LNCAP (cell line): ENCODE measurements at regions not wholly inside any gene's neighbourhood (a gene's known extent, or its start where the extent isn't known, plus 50 kb on each side); places are given as distances from the start of the nearest gene placed in this dataset.

Experiments
- CTCF ChIP-seq: fragments of 450-650 bp; IDR thresholded peaks from 2 replicates; pipeline ENCODE4 v1.5.1; 2017; ENCODE audit warnings: mild to moderate bottlenecking

- no peak for TF ChIP-seq CTCF
These were observed 157.5 kb upstream of the PMEPA1 start for GRCh38 chr20:57867181-57867803.

GRCh38 chr20:57866250-57867106 lies 156.7 kb upstream of the PMEPA1 start:
- TF ChIP-seq CTCF: no peak

- no peak for TF ChIP-seq CTCF
These were observed 155.5 kb upstream of the PMEPA1 start for GRCh38 chr20:57865266-57865665.

GRCh38 chr20:57860576-57860975 lies 150.8 kb upstream of the PMEPA1 start:
- TF ChIP-seq CTCF: no peak

GRCh38 chr20:57857969-57858368 lies 148.2 kb upstream of the PMEPA1 start:
- TF ChIP-seq CTCF: no peak

GRCh38 chr20:57857118-57857517 lies 147.3 kb upstream of the PMEPA1 start:
- no peak for TF ChIP-seq CTCF

- TF ChIP-seq CTCF: no peak
These were observed 146.8 kb upstream of the PMEPA1 start for GRCh38 chr20:57856658-57857057.
